ENCODE measurements at regions not wholly inside any gene's neighbourhood (a gene's known extent, or its start where the extent isn't known, plus 50 kb on each side); places are given as distances from the start of the nearest gene placed in this dataset.
"Not testable (repeated sequence)": the region's sequence is repeated elsewhere in the genome, so short reads cannot be mapped to it uniquely, and the experiment has no call there.

GRCh38 chr15:24078310-24079029, 391.4 kb upstream of the NDN start:
- BruUV-seq (replicated peaks) = no TSS peak
- no peak for ATAC-seq
- 38% methylated on average over 25 of the region's 29 CpGs for whole genome bisulfite sequencing (ENCODE audit: insufficient coverage, insufficient replicate concordance, low lambda C conversion rate, missing lambda C conversion rate)
- no peak overlapping the region for H3K27ac ChIP-seq (ENCODE audit: control insufficient read depth, insufficient read depth)
- H3K4me3 ChIP-seq = no peak overlapping the region
- H4K20me1 ChIP-seq (ENCODE audit: control insufficient read depth, insufficient read depth) = no peaks in the 10 kb centered on the region
- H3K36me3 ChIP-seq (ENCODE audit: control insufficient read depth in 2 of 2, insufficient read depth in 2 of 2, low read length in 1 of 2) = no peaks in the 10 kb centered on the region
- no peaks in the 10 kb centered on the region for H3K27me3 ChIP-seq (replicated peaks in 1 of 2; ENCODE audit: control insufficient read depth in 2 of 2, insufficient read depth in 2 of 2, low read length in 1 of 2)
- no peak for DNase-seq (ENCODE audit: low read depth, low spot score)
- H2AFZ ChIP-seq (ENCODE audit: control insufficient read depth, low read depth, low read length) = no peak overlapping the region
- no peak for FAIRE-seq
- ChIA-PET RAD21 (ENCODE audit: unreplicated experiment) (no interaction called here), CTCF (no interaction called here), SMC1A (ENCODE audit: uncharacterized antibody, unreplicated experiment) (no interaction called here), POLR2A (no interaction called here)
- H3K9me3 ChIP-seq (replicated peaks; ENCODE audit: control insufficient read depth, insufficient read depth, low read length) = no peaks in the 10 kb centered on the region; the same call in 2 of the 3 replicates
- no peaks in the 10 kb centered on the region for H3K79me2 ChIP-seq (ENCODE audit: control insufficient read depth, insufficient read depth, low read length)
- in situ Hi-C loops (cut with MboI) (no loop called here), intact Hi-C loops (cut with micrococcal nuclease; ENCODE audit: unreplicated experiment) (no loop called here)
- H3K9ac ChIP-seq (ENCODE audit: control insufficient read depth, insufficient read depth, low read length) = no peak overlapping the region
- H3K4me2 ChIP-seq (ENCODE audit: control insufficient read depth, insufficient read depth) = no peak overlapping the region
- no peaks in the 10 kb centered on the region for H3K4me1 ChIP-seq (ENCODE audit: control insufficient read depth, insufficient read depth, low read length)
- no peak for TF ChIP-seq CREM (IDR thresholded peaks at IDR 0.05; ENCODE audit: low read depth)
- TF ChIP-seq ATF7 (IDR thresholded peaks at IDR 0.05; ENCODE audit: low read depth) = no peak
- TF ChIP-seq ZBTB4 (CRISPR knock-in tag; IDR thresholded peaks at IDR 0.05) = no peak
- no peak for TF ChIP-seq KAT2A (conservative IDR thresholded peaks at IDR 0.05; ENCODE audit: control insufficient read depth, low read depth, low read length)
- TF ChIP-seq E2F4 (IDR thresholded peaks at IDR 0.05; ENCODE audit: low read depth, low read length) = no peak
- no peak for TF ChIP-seq ATF3 (IDR thresholded peaks at IDR 0.05; ENCODE audit: borderline replicate concordance, extremely low read depth, low read depth, low read length)
- no peak for TF ChIP-seq RFX5 (IDR thresholded peaks at IDR 0.05; ENCODE audit: low read depth, low read length)
- TF ChIP-seq, protein P1, sequence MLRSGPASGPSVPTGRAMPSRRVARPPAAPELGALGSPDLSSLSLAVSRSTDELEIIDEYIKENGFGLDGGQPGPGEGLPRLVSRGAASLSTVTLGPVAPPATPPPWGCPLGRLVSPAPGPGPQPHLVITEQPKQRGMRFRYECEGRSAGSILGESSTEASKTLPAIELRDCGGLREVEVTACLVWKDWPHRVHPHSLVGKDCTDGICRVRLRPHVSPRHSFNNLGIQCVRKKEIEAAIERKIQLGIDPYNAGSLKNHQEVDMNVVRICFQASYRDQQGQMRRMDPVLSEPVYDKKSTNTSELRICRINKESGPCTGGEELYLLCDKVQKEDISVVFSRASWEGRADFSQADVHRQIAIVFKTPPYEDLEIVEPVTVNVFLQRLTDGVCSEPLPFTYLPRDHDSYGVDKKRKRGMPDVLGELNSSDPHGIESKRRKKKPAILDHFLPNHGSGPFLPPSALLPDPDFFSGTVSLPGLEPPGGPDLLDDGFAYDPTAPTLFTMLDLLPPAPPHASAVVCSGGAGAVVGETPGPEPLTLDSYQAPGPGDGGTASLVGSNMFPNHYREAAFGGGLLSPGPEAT (IDR thresholded peaks at IDR 0.05; ENCODE audit: low read depth) = no peak

DNA sequence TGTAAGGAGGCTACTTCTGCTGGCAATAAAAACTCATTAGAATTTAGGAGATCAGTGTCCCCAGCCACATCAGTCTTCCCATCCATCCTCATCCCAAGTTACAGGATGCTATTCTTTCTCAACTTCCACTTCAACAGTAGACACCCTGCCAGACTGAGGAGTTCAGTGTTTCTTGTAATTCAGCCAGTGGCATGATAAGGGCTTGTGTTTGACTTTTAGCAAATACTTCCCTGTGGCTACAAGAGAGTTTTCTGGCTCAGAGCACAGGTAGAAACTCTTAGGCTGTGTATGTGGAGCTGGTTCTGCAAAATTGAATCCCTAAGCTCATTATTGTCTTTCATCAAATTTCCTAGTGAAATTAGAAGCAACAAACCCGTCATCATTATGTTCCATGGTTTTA, 401.8 kb upstream of the NDN start:
- RAD21 ChIA-PET (ENCODE audit: unreplicated experiment); H3K4me2 ChIP-seq (ENCODE audit: control insufficient read depth, insufficient read depth); FAIRE-seq; intact Hi-C loops (cut with micrococcal nuclease; ENCODE audit: unreplicated experiment); DNase-seq (ENCODE audit: low read depth, low spot score); ATAC-seq; BruUV-seq (replicated peaks); H2AFZ ChIP-seq (ENCODE audit: control insufficient read depth, low read depth, low read length); in situ Hi-C loops (cut with MboI); H3K4me3 ChIP-seq; POLR2A ChIA-PET; H3K27ac ChIP-seq (ENCODE audit: control insufficient read depth, insufficient read depth); H3K36me3 ChIP-seq (ENCODE audit: control insufficient read depth in 2 of 2, insufficient read depth in 2 of 2, low read length in 1 of 2); SMC1A ChIA-PET (ENCODE audit: uncharacterized antibody, unreplicated experiment); H3K9me3 ChIP-seq (replicated peaks; ENCODE audit: control insufficient read depth, insufficient read depth, low read length); H3K79me2 ChIP-seq (ENCODE audit: control insufficient read depth, insufficient read depth, low read length); H3K27me3 ChIP-seq (replicated peaks in 1 of 2; ENCODE audit: control insufficient read depth in 2 of 2, insufficient read depth in 2 of 2, low read length in 1 of 2); H4K20me1 ChIP-seq (ENCODE audit: control insufficient read depth, insufficient read depth); H3K4me1 ChIP-seq (ENCODE audit: control insufficient read depth, insufficient read depth, low read length); H3K9ac ChIP-seq (ENCODE audit: control insufficient read depth, insufficient read depth, low read length); CTCF ChIA-PET: not testable (repeated sequence)
- WGBS (ENCODE audit: insufficient coverage, insufficient replicate concordance, low lambda C conversion rate, missing lambda C conversion rate) = 0% methylated on average over 1 of the region's 1 CpG

Measured in GM12878 (cell line).